Type B pancreatic cell (in vitro differentiated cells): ENCODE measurements at regions not wholly inside any gene's neighbourhood (a gene's known extent, or its start where the extent isn't known, plus 50 kb on each side); places are given as distances from the start of the nearest gene placed in this dataset.
"Not testable (repeated sequence)": the region's sequence is repeated elsewhere in the genome, so short reads cannot be mapped to it uniquely, and the experiment has no call there.

Experiments used
- DNase-seq: peaks from one replicate; pipeline ENCODE4 v3.0.0; 2021; ENCODE audit warnings: mixed read lengths; ENCODE audit not compliant: unreplicated experiment; ENCODE audit errors: extremely low spot score
- H3K27ac Mint-ChIP-seq: 2 replicates; pipeline ENCODE4 v1.8.0; 2021; ENCODE audit warnings: mild to moderate bottlenecking, mixed read lengths
- H3K27me3 Mint-ChIP-seq: 2 replicates; pipeline ENCODE4 v1.8.0; 2021; ENCODE audit warnings: mixed read lengths
- H3K36me3 Mint-ChIP-seq: 2 replicates; pipeline ENCODE4 v1.8.0; 2021; ENCODE audit warnings: mixed read lengths
- H3K4me1 Mint-ChIP-seq: one replicate; pipeline ENCODE4 v1.8.0; 2021; ENCODE audit warnings: mixed read lengths; ENCODE audit not compliant: unreplicated experiment
- H3K4me3 Mint-ChIP-seq: 2 replicates; pipeline ENCODE4 v1.8.0; 2021; ENCODE audit warnings: mild to moderate bottlenecking, mixed read lengths
- H3K9me3 Mint-ChIP-seq: 2 replicates; pipeline ENCODE4 v1.8.0; 2021; ENCODE audit warnings: mixed read lengths
- TF ChIP-seq, protein P1 (sequence below): fragments of 200-600 bp; sonication (generic); conservative IDR thresholded peaks from 2 replicates; pipeline ENCODE4 v1.5.0; 2021; ENCODE audit warnings: antibody characterized with exemption, mild to moderate bottlenecking

DNA sequence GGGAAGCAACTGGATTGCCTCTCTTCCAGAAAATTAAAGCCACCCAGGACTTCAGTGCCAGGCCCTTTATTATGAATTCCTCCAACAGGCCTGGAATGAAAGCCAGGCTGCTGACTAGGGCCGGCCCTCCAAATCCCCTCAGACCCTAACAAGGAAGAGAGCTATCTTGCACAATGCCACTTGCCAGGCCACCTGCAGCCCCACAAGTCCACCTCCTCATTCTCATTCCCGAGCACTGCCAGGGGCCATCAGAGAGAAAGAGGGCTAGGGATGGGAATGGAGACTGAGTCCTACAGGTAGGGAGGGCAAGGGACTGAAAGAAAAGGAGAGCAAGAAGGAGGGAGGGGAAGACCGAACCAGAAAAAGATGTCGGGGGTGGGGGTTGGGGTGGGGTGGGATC lies 86.5 kb downstream of the MRPL14 start:
- TF ChIP-seq, protein P1, sequence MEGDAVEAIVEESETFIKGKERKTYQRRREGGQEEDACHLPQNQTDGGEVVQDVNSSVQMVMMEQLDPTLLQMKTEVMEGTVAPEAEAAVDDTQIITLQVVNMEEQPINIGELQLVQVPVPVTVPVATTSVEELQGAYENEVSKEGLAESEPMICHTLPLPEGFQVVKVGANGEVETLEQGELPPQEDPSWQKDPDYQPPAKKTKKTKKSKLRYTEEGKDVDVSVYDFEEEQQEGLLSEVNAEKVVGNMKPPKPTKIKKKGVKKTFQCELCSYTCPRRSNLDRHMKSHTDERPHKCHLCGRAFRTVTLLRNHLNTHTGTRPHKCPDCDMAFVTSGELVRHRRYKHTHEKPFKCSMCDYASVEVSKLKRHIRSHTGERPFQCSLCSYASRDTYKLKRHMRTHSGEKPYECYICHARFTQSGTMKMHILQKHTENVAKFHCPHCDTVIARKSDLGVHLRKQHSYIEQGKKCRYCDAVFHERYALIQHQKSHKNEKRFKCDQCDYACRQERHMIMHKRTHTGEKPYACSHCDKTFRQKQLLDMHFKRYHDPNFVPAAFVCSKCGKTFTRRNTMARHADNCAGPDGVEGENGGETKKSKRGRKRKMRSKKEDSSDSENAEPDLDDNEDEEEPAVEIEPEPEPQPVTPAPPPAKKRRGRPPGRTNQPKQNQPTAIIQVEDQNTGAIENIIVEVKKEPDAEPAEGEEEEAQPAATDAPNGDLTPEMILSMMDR, result no peak
- Mint-ChIP-seq H3K4me3 (no peak overlapping the region), H3K27ac (no peak overlapping the region), H3K36me3 (no peaks in the 10 kb centered on the region), H3K27me3 (no peaks in the 10 kb centered on the region), H3K9me3 (no peaks in the 10 kb centered on the region), H3K4me1 (peaks cover 25% of the 10 kb centered on the region)
- DNase-seq, result no peak

DNA sequence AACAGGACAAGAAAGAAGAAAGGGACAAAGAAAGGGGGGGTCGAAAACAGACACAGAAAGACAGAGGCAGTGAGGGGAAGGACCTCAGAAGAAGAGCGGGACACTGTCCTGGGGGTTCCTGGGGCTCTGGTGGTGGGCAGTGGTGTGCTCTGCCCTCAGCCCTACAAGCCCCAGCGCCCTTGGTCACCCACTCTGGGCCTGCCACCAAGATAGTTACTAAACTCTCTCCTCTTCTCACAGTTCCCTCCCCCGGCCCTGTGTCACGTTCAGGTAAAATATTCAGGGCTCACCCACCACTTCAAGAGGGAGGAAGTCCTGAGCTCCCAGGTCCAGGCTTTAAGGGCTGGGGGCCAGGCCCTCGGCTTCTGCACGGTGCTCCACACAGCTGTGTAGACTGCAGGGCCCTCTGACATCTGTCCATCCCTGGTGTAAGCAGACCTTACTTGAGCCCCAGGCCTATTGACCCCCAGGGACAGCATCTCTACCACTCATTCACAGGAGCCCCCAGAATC lies 87.4 kb downstream of the MRPL14 start:
- no peak overlapping the region for H3K27ac Mint-ChIP-seq
- H3K4me3 Mint-ChIP-seq, result no peak overlapping the region
- DNase-seq, result no peak
- no peaks in the 10 kb centered on the region for H3K9me3 Mint-ChIP-seq
- no peaks in the 10 kb centered on the region for H3K36me3 Mint-ChIP-seq
- TF ChIP-seq, protein P1, result no peak
- peaks cover 28% of the 10 kb centered on the region for H3K4me1 Mint-ChIP-seq
- H3K27me3 Mint-ChIP-seq, result no peaks in the 10 kb centered on the region

DNA sequence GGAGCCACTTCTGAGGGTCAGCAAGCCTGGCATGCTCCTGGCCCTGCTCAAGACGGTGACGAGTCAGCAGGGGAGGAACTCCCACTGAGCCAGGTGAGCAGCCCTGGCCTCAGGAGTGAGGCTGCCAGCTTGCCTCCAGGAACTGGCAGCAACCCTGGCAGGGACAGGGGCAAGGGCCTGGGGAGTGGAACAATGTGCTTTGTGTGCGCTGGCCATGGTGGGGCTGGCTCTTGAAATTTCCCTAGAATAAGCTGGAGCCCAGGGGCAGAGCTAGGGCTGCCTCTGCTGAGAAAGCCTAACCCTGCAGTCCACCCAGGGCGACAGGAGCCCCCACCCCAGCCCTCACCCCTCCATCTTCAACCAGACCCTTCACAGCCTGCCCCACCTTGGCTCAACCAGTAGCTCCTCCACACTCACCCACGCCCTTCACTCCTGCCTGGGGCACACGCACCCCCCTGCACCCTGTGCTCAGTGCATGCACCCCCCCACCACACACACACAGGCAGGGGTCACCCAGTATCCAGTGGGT lies 88.0 kb downstream of the MRPL14 start:
- no peak for DNase-seq
- no peaks in the 10 kb centered on the region for H3K9me3 Mint-ChIP-seq
- H3K4me1 Mint-ChIP-seq, result peaks cover 28% of the 10 kb centered on the region
- no peaks in the 10 kb centered on the region for H3K36me3 Mint-ChIP-seq
- TF ChIP-seq, protein P1, result no peak
- no peak overlapping the region for H3K4me3 Mint-ChIP-seq
- no peak overlapping the region for H3K27ac Mint-ChIP-seq
- no peaks in the 10 kb centered on the region for H3K27me3 Mint-ChIP-seq

DNA sequence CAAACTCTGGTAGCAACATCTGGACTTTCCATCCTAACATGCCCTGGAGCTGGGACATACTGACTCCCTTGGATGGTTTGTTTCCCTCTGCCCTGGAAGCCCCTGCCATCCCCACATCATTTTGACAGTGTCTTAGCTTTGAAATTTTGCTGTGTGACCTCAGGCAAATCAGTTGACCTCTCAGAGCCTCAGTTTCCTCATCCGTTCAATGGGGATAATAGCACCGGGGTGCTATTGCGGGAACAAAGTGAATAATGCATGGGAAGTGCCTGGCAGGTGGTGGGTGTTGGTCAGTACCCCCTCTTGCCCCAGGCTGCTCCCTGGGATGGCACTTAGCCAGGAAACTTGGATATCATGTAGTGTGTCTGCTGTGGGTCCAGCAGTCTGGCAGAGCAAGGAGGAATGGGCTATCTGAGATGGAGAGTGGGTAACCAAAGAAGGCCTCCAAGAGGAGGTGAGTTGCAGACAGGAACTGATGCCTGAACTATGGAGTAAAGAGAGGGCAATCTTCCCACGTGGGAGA lies 88.6 kb downstream of the MRPL14 start:
- peaks cover 28% of the 10 kb centered on the region for H3K4me1 Mint-ChIP-seq

DNA sequence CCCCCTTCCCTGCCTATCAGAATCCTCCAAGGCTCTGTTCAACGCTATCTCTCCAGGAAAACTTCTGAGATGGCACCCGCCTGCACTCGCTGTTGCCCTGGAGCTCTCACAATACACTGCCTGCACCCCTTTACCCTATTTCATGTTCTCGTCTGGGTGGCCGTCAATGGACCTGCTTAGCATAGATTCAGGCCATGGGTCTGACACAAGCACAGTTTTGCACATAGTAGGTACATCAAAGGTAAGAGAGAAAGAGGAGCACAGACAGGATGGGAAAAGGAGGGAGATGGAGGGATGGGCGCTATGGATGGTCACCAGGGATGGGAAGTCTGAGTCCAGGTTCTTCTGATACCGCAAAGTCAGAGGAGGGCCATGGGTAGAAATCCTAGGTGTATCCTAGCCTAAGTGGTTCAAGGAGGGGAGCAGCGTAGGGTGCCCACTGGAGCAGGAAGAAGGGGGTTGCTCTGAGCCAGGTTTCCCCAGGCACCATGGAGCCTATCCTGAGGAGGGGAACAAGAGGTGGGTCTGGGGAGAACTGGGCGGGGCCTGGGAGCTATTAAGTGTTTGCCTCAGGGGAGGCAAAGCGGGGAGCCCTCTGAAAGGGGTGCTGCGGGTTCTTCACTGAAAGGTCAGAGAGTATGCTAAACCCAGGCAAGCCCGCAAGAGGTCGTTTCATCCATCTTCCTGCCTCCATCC lies 89.3 kb downstream of the MRPL14 start:
- Mint-ChIP-seq H3K4me1 (peaks cover 22% of the 10 kb centered on the region), H3K9me3 (no peaks in the 10 kb centered on the region), H3K27me3 (no peaks in the 10 kb centered on the region), H3K27ac (no peak overlapping the region), H3K4me3 (no peak overlapping the region), H3K36me3 (no peaks in the 10 kb centered on the region)
- no peak for DNase-seq
- TF ChIP-seq, protein P1, result no peak

More for the DNA sequence above, 88.6 kb downstream of the MRPL14 start:
- TF ChIP-seq, protein P1, result no peak
- no peak for DNase-seq
- Mint-ChIP-seq H3K27ac (no peak overlapping the region), H3K4me3 (no peak overlapping the region), H3K36me3 (no peaks in the 10 kb centered on the region), H3K27me3 (no peaks in the 10 kb centered on the region), H3K9me3 (no peaks in the 10 kb centered on the region)

DNA sequence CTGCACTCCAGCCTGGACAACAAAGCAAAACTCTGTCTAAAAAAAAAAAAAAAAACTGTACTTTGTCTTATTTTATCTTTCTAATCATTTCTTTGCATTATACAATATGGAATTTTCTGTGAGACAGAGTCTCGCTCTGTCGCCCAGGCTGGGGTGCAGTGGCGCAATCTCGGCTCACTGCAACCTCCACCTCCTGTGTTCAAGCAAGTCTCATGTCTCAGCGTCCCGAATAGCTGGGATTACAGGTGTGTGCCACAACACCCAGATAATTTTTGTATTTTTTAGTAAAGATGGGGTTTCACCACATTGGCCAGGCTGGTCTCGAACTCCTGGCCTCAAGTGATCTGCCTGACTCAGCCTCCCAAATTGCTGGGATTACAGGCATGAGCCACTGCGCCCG lies 90.0 kb downstream of the MRPL14 start:
- not testable (repeated sequence) for DNase-seq, H3K4me3 Mint-ChIP-seq, H3K36me3 Mint-ChIP-seq, H3K27ac Mint-ChIP-seq, H3K9me3 Mint-ChIP-seq, H3K27me3 Mint-ChIP-seq
- H3K4me1 Mint-ChIP-seq, result peaks cover 20% of the 10 kb centered on the region
